ENCODE measurements at regions not wholly inside any gene's neighbourhood (a gene's known extent, or its start where the extent isn't known, plus 50 kb on each side); places are given as distances from the start of the nearest gene placed in this dataset.
A peak's percentile ranks its signal among the peaks of the same experiment; 100 is the strongest.

DNA sequence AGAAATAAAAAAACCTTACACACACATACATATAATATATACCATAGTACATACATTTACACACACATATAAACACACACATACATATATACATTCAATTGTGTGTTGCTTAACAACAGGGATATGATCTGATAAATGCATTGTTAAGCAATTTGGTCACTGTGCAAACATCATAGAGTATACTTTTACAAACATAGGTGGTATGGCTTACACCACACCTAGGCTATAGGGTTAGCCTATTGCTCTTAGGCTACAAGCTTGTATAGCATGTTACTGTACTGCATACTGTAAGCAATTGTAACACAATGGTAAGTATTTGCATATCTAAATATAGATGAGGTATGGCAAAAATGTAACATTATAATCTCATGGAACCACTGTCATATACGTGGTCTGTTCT is 156.8 kb upstream of the ERBB4 start:
- DNase-seq (ENCODE audit: low read depth) = no peak

GRCh38 chr2:212694398-212694797 is 155.8 kb upstream of the ERBB4 start:
- DNase-seq (ENCODE audit: low read depth) = no peak

DNA sequence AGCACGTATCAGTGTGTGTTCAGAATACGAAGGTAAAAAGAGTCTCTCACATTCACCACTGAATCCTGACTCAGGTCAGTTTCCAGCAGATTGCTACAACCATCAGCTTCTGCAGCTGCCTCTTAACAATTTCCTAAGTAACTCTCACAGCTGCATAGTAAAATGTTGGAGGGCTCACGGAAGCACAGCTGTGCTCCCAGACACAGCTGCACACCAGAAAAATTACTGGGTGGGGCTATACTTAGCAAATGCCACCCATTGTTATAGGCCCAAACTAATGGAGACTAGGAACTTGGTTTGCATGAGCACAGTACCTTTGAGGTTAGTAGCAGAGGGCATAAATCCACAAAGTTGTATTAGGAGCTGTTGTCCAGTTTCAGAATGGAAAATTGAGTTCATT is 153.9 kb upstream of the ERBB4 start:
- DNase-seq (ENCODE audit: low read depth) = no peak

- DNase-seq (ENCODE audit: low read depth) = peak; percentile 23
These were observed 147.8 kb upstream of the ERBB4 start for GRCh38 chr2:212686285-212686895.

DNA sequence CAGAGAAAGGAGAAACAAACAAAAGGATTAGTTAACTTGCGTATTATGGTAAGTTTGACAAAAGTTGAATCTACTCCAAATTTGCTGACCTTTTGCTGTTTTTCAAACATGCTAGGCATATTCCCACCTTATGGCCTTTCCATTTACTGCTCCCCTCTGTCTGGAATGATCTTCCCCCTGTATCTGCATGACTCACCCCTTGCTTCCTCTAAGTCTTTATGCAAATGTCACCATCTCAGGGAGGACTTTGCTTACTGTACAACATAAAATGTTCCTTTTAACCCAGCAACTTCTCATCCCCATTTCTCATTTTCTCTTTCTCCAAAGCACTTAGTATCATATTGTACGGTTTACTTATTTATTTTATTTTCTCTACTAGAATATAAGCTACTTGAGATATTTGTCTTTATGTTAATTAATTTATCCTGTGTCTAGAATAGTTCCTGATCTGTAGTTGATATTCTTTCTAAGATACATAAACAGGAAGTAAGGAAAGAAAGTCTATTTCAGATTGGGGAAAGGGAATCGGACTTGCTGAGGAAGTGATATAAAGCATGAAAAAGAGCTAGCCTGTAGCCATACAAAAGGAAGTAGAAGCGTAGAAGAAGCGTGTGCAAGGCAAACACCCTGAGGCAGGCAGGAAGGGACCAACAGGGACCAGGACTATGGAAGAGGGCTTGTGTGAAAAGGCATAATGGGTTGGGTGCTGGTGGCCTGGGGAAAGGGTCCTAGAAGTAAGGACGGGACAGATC is 144.9 kb upstream of the ERBB4 start:
- no peak for DNase-seq (ENCODE audit: low read depth)

DNA sequence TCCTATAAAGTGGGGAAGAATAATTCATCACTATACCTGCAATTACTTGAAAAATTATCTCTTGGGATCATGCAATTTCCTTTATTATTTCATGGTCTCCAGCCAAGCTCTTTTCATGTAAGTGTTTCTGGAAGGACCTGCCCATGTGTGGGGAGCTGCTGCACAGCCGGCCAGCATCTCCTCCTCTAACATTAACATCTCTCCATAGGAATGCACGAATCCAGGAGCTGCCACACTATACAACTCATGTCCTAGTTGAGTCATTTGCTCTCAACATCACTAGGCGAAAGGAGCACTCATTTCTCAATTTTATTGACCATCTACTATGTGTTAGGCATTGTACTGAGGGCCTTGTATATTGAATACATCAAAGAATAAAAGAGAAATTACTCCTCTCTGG is 144.3 kb upstream of the ERBB4 start:
- DNase-seq (ENCODE audit: low read depth) = no peak

DNA sequence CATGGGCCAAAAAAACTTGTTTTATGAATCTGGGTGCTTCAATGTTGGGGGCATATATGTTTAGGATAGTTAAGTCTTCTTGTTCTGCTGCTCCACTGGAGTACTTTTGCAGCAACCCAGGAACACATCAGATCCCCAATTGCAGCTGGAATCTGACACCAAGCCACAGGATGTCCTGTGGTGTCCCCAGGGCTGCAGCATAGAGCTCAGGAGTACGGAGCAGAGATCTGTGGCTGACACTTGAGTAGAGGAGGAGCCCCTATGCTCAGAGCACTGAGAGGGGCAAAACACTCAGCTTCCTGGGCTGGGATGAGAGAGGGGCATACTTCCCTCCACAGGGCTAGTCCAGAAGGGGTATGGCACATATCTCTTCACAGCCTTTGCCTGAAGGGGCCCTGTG is 138.9 kb upstream of the ERBB4 start:
- no peak for DNase-seq (ENCODE audit: low read depth)

- no peak for DNase-seq (ENCODE audit: low read depth)
These were observed 133.6 kb upstream of the ERBB4 start for GRCh38 chr2:212672186-212672585.

GRCh38 chr2:212669761-212670160 is 131.2 kb upstream of the ERBB4 start:
- DNase-seq (ENCODE audit: low read depth) = no peak

DNA sequence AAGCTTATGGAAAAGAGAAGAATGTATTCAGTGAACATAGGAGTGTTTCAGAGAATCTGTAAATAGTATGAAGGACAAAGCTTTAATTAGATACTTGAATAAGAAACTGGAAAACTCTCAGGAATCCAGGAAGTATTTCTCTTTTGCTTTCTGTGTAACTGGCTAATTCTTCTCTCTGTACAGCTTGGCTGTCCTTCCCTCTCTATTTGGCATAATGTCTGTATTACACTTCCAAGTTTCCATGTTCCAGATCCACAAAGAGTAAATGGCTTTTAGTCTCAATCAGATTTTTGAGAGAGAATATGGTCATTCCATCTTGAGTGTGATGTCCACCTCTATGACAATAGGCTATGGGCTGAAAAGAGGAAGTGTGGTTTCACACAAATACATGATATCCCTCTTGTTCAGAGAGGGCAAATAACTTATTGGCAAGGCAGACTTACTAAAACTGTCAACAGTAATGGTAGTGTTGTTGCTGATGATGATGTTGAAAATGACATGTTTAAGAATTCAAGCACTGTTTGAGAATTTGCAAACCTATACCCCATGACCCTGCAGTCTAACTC is 129.2 kb upstream of the ERBB4 start:
- DNase-seq (ENCODE audit: low read depth) = no peak

DNA sequence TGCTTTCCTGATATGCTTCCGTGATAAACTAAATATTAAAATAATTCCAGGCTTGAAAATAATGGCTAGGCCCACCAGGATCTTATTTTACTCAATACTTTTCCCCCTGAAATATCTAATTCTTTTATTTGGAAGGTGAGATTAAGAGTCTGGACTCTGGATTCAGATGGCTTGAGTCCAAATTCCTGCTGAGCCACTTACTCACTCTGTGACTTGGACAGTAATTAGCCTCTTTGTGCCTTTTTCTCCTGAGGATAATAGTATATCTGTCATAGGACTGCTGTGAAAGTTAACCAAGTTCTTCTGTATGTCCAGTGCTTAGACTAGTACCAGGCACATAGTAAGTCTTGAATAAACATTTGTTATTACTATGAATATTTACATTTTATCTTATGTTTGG is 127.3 kb upstream of the ERBB4 start:
- no peak for DNase-seq (ENCODE audit: low read depth)

DNA sequence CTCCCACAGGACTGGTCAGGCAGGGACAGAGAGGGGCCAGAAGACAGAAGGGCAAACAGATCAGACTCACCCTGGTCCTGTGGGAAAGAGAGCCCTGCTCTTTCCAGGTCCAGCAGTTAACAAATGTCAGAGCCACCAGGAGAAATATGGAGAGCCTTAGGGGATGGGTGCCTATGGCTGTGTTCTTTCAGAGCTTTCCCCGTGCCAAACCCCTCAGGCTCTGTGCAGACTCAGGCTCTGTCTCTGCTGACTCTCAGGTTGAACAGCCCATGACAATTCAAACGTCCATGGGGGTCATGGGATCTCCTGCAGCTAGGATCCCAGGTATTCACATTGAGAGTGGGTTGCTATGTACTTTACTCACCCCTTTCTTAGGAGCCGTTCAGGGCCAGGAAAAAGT is 120.8 kb upstream of the ERBB4 start:
- no peak for DNase-seq (ENCODE audit: low read depth)

DNA sequence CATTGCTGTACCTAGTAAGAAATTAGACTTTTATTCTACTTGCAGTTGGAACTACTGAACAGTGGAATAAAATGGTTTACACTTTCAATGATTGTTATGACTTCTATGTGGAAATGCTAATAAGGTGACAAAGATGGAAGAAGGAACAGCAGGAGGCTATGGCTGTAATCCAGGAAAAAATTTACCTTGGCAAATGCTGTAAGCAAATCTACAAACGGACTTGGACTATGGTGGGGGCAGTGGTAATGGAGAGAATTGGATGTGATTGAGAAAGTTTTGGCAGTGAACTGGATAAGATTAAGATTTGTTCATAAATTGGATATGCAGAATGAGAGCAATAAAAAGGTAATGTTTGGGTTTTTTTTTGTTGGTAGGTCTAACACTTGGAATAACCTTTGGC is 111.0 kb upstream of the ERBB4 start:
- DNase-seq (ENCODE audit: low read depth) = no peak

GRCh38 chr2:212646698-212647366 is 108.2 kb upstream of the ERBB4 start:
- DNase-seq (ENCODE audit: low read depth) = no peak

DNA sequence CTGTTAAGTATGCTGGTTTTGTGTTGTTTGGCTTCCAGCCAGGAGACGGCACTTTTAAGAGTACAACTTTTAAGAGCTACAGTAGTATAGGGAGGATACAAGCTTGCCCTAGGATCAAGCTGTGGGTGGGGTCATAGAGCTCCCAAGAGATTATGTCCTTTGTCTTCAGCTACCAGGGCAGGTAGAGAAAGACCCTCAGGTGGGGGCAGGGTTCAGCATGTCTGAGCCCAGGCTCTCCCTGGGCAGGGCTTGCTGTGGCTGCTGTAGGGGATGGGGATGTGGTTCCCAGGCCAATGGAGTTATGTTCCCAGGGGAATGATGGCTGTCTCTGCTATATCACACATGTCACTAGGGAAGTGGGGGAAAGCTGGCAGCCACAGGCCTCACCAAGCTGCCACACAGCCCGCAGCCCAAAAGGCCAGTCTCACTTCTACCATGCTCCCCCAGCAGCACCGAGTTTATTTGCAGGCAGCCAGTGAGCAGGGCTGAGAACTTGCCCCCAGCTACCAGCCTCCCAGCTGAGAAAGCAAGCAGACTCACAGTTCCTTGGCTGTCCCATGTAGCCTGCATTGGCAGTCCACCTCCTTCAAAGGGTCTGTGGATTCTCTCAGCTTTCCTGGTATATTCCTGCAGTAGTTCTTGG is 105.7 kb upstream of the ERBB4 start:
- no peak for DNase-seq (ENCODE audit: low read depth)

- no peak for DNase-seq (ENCODE audit: low read depth)
These were observed 101.8 kb upstream of the ERBB4 start for GRCh38 chr2:212640428-212640827.

DNA sequence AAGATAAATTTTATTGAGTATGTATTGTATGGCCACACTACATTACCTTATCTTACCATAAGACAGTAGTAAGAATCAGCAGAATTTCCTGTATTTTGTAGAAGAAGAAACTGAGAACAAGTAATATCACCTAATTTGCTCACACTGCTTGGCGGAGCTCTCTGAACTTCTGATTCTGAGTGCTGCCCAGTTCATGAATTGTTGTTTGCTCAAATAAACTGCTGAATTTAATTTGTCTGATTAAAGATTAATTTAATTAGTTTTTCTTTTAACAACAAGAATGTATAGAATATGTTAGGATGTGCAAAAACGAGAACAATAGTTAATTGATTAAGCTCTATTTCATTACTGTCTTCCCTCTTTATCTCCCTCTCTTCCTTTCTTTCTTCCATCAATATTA is 100.1 kb upstream of the ERBB4 start:
- no peak for DNase-seq (ENCODE audit: low read depth)

- DNase-seq (ENCODE audit: low read depth) = no peak
These were observed 90.0 kb upstream of the ERBB4 start for GRCh38 chr2:212628586-212628985.

DNA sequence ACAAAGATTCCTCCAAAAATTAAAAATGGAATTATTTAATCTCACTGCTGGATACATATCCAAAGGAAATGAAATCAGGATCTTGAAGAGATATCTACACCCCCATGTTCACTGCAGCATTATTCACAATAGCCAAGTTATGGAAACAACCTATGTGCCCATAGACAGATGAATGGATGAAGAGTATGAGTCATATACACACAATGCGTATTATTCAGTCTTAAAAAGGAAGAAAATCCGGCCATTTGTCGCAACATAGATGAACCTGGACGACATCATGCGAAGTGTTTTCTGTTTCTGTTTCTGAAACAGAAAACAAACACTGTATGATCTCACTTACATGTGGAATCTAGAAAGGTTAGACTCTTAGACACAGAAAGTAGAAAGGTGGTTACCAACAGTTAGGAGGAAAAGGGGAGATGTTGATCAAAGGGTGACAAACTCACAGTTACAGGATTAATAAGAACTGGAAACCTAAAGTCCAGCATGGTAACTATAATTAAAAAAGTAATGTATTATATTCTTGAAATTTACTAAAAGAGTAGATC is 87.8 kb upstream of the ERBB4 start:
- DNase-seq (ENCODE audit: low read depth) = no peak

GRCh38 chr2:212619954-212620353 is 81.4 kb upstream of the ERBB4 start:
- DNase-seq (ENCODE audit: low read depth) = no peak

DNA sequence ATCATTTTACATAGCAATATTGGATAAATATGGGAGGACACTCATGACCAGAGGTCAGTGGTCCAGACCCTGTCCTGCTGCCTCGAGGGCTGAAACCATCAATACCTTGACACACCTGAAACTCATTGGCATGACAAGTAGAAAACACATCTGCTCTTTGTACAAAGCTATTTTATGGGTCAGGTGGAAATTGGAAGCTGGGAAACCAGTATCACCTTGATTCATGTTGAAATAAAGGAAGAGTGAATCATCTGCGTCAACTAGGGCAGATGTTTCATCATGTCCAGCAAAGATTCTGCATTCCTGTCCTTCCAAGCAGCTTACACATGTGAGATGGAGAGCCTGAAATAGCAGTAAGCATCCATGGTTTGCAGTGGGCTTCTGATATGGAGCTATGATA is 80.0 kb upstream of the ERBB4 start:
- DNase-seq (ENCODE audit: low read depth) = no peak

GRCh38 chr2:212610872-212611425 is 72.3 kb upstream of the ERBB4 start:
- no peak for DNase-seq (ENCODE audit: low read depth)

All from stimulated activated CD8-positive, alpha-beta memory T cell treated with anti-CD3 and anti-CD28 coated beads, Interleukin-15, amount 100 ng/mL, for 24 hours (primary cell).